K562 (cell line): ENCODE measurements at regions not wholly inside any gene's neighbourhood (a gene's known extent, or its start where the extent isn't known, plus 50 kb on each side); places are given as distances from the start of the nearest gene placed in this dataset.
"Not testable (repeated sequence)": the region's sequence is repeated elsewhere in the genome, so short reads cannot be mapped to it uniquely, and the experiment has no call there.

ENCODE experiments used
- ATAC-seq: fragments of 200-7000 bp; cut with Tn5 transposase; 3 replicates; pipeline ENCODE4 v1.9.1; 2020; ENCODE audit warnings: moderate library complexity
- BruUV-seq: library from RNA; stranded (reverse); fragments of 400-500 nt; replicated peaks from 2 replicates; lab custom pipeline; 2021; lab: Mats Ljungman, UMichigan
- CTCF ChIA-PET: fragments of 300-600 bp; formaldehyde crosslinking; extraction: SDS; loops from one replicate; lab custom pipeline; 2021; ENCODE audit warnings: low intra/inter-chr PET ratio; lab: Yijun Ruan, JAX
- POLR2A ChIA-PET: fragments of 300-600, 350-650 bp; sonication (Branson Sonifier 250); formaldehyde crosslinking; extraction: SDS; loops from one replicate; lab custom pipeline; 2021; ENCODE audit warnings: antibody characterized with exemption, inconsistent platforms; lab: Yijun Ruan, JAX
- DNase-seq, 4 experiments: peaks; one replicate each; pipeline versions ENCODE4 v3.0.0 to v3.0.0-alpha.2; 2011 to 2018; ENCODE audit warnings: low spot score in 3 of 4, mixed read lengths in 3 of 4; ENCODE audit errors: extremely low read depth in 1 of 4
- FAIRE-seq: peaks from 2 replicates; lab custom pipeline; 2011; peaks lifted over from hg19 to GRCh38; lab: Jason Lieb, UNC
- H2AFZ ChIP-seq: 2 replicates; pipeline ENCODE4 v1.6.0; 2011; ENCODE audit warnings: low read depth, low read length, control low read depth, inconsistent platforms
- H3K27ac ChIP-seq: fragments of 200-600 bp; 3 replicates; pipeline ENCODE4 v1.8.0; 2011; ENCODE audit warnings: low read depth, mild to moderate bottlenecking, control low read depth, inconsistent platforms, low read length, moderate library complexity, mixed read lengths; ENCODE audit errors: extremely low read depth
- H3K27me3 ChIP-seq, 2 experiments: fragments of 300-600 bp in 1 of 2; 2 replicates in 1 of 2; 3 replicates in 1 of 2; pipeline versions ENCODE4 v1.6.0 to v1.8.0; 2011; ENCODE audit warnings: inconsistent platforms in 2 of 2, low read length in 2 of 2, mild to moderate bottlenecking in 1 of 2, mixed read lengths in 1 of 2, moderate library complexity in 1 of 2; ENCODE audit not compliant: control insufficient read depth in 2 of 2, insufficient read depth in 2 of 2
- H3K36me3 ChIP-seq: fragments of 300-600 bp; 3 replicates; pipeline ENCODE4 v1.8.0; 2011; ENCODE audit warnings: mild to moderate bottlenecking, low read length, inconsistent platforms; ENCODE audit not compliant: control insufficient read depth, insufficient read depth
- H3K4me1 ChIP-seq, 2 experiments: fragments of 200-600 bp in 1 of 2; replicated peaks in 1 of 2; 2 replicates in 1 of 2; 3 replicates in 1 of 2; pipeline versions ENCODE4 v1.5.1 to v1.8.0; 2011; ENCODE audit warnings: inconsistent platforms in 2 of 2, low read length in 2 of 2, mild to moderate bottlenecking in 1 of 2, mixed read lengths in 1 of 2, moderate library complexity in 1 of 2; ENCODE audit not compliant: control insufficient read depth in 2 of 2, insufficient read depth in 2 of 2
- H3K4me2 ChIP-seq: 2 replicates; pipeline ENCODE4 v1.6.1; 2011; ENCODE audit warnings: low read length, control low read depth, inconsistent platforms, mixed read lengths; ENCODE audit not compliant: insufficient read depth
- H3K4me3 ChIP-seq: fragments of 200-600 bp; sonication (generic), shearing (Covaris generic); 2 replicates; pipeline ENCODE4 v1.5.1; 2016; ENCODE audit warnings: control low read depth, inconsistent platforms
- H3K79me2 ChIP-seq: fragments of 200-600 bp; 3 replicates; pipeline ENCODE4 v1.8.0; 2011; ENCODE audit warnings: low read length, inconsistent platforms; ENCODE audit not compliant: control insufficient read depth, insufficient read depth
- H3K9ac ChIP-seq, 2 experiments: 2 replicates each; pipeline versions ENCODE4 v1.6.0 to v1.6.1; 2011; ENCODE audit warnings: low read depth in 2 of 2, low read length in 2 of 2, control low read depth in 1 of 2, inconsistent platforms in 1 of 2, mild to moderate bottlenecking in 1 of 2, mixed read lengths in 1 of 2; ENCODE audit not compliant: insufficient read depth in 1 of 2
- H3K9me1 ChIP-seq: one replicate; pipeline ENCODE4 v1.6.0; 2011; ENCODE audit warnings: inconsistent platforms, mild to moderate bottlenecking, low read length, moderate library complexity; ENCODE audit not compliant: control insufficient read depth, insufficient read depth
- H3K9me3 ChIP-seq: replicated peaks from 2 replicates; pipeline ENCODE4 v1.5.1; 2011; ENCODE audit warnings: low read depth, low read length, inconsistent platforms; ENCODE audit not compliant: control insufficient read depth, insufficient read depth
- H4K20me1 ChIP-seq: replicated peaks from 2 replicates; pipeline ENCODE4 v1.6.1; 2011; ENCODE audit warnings: low read length, inconsistent platforms, mixed read lengths; ENCODE audit not compliant: control insufficient read depth, insufficient read depth
- WGBS: fragments of 100-300 bp; shearing (Covaris generic); methylation state at CpG from one replicate; pipeline ENCODE4 v1.1.6; 2016; ENCODE audit warnings: low coverage, mixed read lengths; ENCODE audit not compliant: insufficient coverage; ENCODE audit errors: missing lambda C conversion rate; 5-methylcytosine and 5-hydroxymethylcytosine counted together
- in situ Hi-C: fragments of 300-500 bp; cut with MboI; formaldehyde crosslinking; loops from 4 replicates; pipeline ENCODE4 v1.15.0; 2018; ENCODE audit warnings: inconsistent platforms, mixed read lengths
- intact Hi-C: fragments of 100-400 bp; cut with micrococcal nuclease; formaldehyde crosslinking; loops from 2 replicates; pipeline ENCODE4 v1.14.2; 2022

DNA sequence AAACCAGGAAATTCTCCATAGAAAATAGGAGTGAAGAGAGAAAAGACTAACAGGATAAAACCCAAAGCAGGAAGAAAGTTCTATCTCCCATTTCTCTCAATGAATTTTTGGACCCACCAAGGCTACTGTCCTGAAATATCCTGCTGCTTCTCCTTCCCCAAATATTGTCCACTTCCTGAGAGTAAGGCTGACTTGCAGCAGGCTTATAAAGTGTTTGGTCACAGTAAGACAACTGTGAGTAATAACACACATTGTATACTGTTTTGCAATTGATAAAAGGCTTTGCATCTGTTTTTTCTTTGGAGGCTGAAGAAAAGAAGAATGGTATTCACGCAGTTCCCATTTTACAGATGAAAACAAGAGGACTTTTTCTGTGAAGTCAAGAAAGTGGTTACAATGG, 52.8 kb downstream of the FOXD4L6 start:
- H2AFZ ChIP-seq, CTCF ChIA-PET, H3K27ac ChIP-seq, H3K9me3 ChIP-seq, ATAC-seq, FAIRE-seq, H3K79me2 ChIP-seq, H3K4me3 ChIP-seq, H3K4me2 ChIP-seq, H4K20me1 ChIP-seq, DNase-seq, intact Hi-C loops, BruUV-seq, H3K9me1 ChIP-seq, H3K36me3 ChIP-seq, POLR2A ChIA-PET, H3K27me3 ChIP-seq, in situ Hi-C loops, H3K9ac ChIP-seq: not testable (repeated sequence)
- WGBS: no CpG with 5 or more reads among the region's 1 CpG
- peaks cover 0 to 12% of the 10 kb centered on the region in 2 experiments; a peak in 2 of 5 replicates for H3K4me1 ChIP-seq

- intact Hi-C loops, H3K9me3 ChIP-seq, H2AFZ ChIP-seq, FAIRE-seq, in situ Hi-C loops, H3K36me3 ChIP-seq, H4K20me1 ChIP-seq, H3K9me1 ChIP-seq, H3K79me2 ChIP-seq, BruUV-seq, H3K9ac ChIP-seq, H3K27ac ChIP-seq, H3K27me3 ChIP-seq, CTCF ChIA-PET, POLR2A ChIA-PET: not testable (repeated sequence)
- WGBS: 14% methylated on average over 16 of the region's 63 CpGs
- H3K4me3 ChIP-seq: peak overlapping the region; percentile 31
- peaks cover 0 to 12% of the 10 kb centered on the region in 2 experiments; a peak in 2 of 5 replicates for H3K4me1 ChIP-seq
- H3K4me2 ChIP-seq: peak overlapping the region; percentile 25; the same call in 1 of the 2 replicates
- peak; percentile 69 for ATAC-seq
- peak in 2 of 4 experiments; percentile 2 to 4 for DNase-seq
These were observed 54.0 kb downstream of the FOXD4L6 start for GRCh38 chr9:41074356-41074942.

DNA sequence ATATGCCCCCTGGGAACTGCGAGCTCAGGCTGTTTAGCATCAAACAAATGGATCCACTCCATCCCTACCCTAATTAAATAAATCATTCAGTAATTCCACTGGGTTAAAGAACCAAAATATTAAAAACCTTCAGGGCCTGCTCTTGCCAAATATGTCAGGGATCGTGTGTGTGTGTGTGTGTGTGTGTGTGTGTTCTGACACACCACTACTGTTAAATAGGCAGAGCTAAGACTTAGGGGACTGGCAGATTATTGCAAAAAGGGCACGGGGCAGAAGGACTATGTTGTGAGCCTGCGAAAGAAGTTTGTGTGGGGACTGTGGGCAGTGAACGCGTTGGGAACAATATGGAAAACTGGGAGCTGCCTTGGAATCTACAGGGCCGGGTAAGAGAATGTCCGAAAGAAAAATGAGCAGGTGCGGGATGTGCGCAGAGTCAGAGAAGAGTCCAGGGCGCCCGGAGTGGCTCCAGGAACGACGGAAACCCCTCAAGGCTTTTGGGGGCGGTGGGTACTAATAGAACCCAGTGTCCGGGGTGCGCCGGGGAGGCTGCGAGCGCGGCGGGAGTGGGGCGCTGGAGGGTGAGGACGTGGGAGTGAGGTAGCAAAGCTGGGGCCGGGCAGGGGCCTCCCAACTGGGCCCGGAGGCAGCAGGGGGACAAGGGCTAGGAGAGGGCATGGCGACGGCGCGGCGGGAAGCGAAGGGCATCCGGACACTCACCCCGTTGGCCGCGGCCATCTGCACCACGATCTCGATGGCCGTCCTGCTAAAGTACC, 54.8 kb downstream of the FOXD4L6 start:
- H4K20me1 ChIP-seq, H3K27ac ChIP-seq, intact Hi-C loops, POLR2A ChIA-PET, H3K9me1 ChIP-seq, H2AFZ ChIP-seq, H3K27me3 ChIP-seq, H3K36me3 ChIP-seq, CTCF ChIA-PET, H3K4me3 ChIP-seq, BruUV-seq, FAIRE-seq, DNase-seq, ATAC-seq, H3K9ac ChIP-seq, H3K9me3 ChIP-seq, H3K4me2 ChIP-seq, H3K79me2 ChIP-seq, in situ Hi-C loops: not testable (repeated sequence)
- WGBS: 17% methylated on average over 18 of the region's 39 CpGs
- peaks cover 0 to 12% of the 10 kb centered on the region in 2 experiments; a peak in 2 of 5 replicates for H3K4me1 ChIP-seq
